IMR-90 (cell line): ENCODE measurements at regions not wholly inside any gene's neighbourhood (a gene's known extent, or its start where the extent isn't known, plus 50 kb on each side); places are given as distances from the start of the nearest gene placed in this dataset.

Source experiments
- ATAC-seq: fragments of 200-7000 bp; cut with Tn5 transposase; 2 replicates; pipeline ENCODE4 v1.9.1; 2020; ENCODE audit warnings: low read depth, mild to moderate bottlenecking, moderate library complexity
- BruUV-seq: library from RNA; stranded (reverse); fragments of 400-500 nt; replicated peaks from 2 replicates; lab custom pipeline; 2021; lab: Mats Ljungman, UMichigan
- CTCF ChIA-PET: fragments of 300-600 bp; formaldehyde crosslinking; extraction: SDS; loops from one replicate; lab custom pipeline; 2021; ENCODE audit warnings: antibody characterized with exemption; lab: Yijun Ruan, JAX
- POLR2A ChIA-PET: fragments of 300-600 bp; sonication (Branson Sonifier 250); formaldehyde crosslinking; loops from one replicate; lab custom pipeline; 2022; ENCODE audit warnings: antibody characterized with exemption; ENCODE audit not compliant: unreplicated experiment; lab: Charles Lee
- DNase-seq: peaks from one replicate; pipeline ENCODE4 v3.0.0; 2013
- H2AFZ ChIP-seq: replicated peaks from 2 replicates; pipeline ENCODE3; 2013; ENCODE audit warnings: low read length, mild to moderate bottlenecking; ENCODE audit not compliant: poor library complexity
- H2AK5ac ChIP-seq: 2 replicates; pipeline ENCODE4 v1.6.1; 2013; ENCODE audit warnings: low read depth, low read length, inconsistent platforms
- H2AK9ac ChIP-seq: replicated peaks from 2 replicates; pipeline ENCODE3; 2013; ENCODE audit warnings: mild to moderate bottlenecking, low read depth, low read length, moderate library complexity; ENCODE audit not compliant: poor library complexity
- H2BK120ac ChIP-seq: 2 replicates; pipeline ENCODE4 v1.6.1; 2013; ENCODE audit warnings: low read depth, low read length, inconsistent platforms
- H2BK15ac ChIP-seq: 3 replicates; pipeline ENCODE4 v1.6.1; 2013; ENCODE audit warnings: low read depth, low read length, inconsistent platforms
- H2BK20ac ChIP-seq: 2 replicates; pipeline ENCODE4 v1.6.1; 2013; ENCODE audit warnings: low read depth, mild to moderate bottlenecking, inconsistent platforms, low read length, moderate library complexity
- H2BK5ac ChIP-seq: 2 replicates; pipeline ENCODE4 v1.6.1; 2013; ENCODE audit warnings: mild to moderate bottlenecking, low read depth, low read length, inconsistent platforms; ENCODE audit not compliant: poor library complexity, severe bottlenecking
- H3K14ac ChIP-seq: replicated peaks from 2 replicates; pipeline ENCODE4 v1.6.1; 2013; ENCODE audit warnings: low read depth, low read length, inconsistent platforms
- H3K18ac ChIP-seq: 2 replicates; pipeline ENCODE4 v1.6.1; 2013; ENCODE audit warnings: low read depth, low read length, control low read depth
- H3K23ac ChIP-seq: 2 replicates; pipeline ENCODE4 v1.6.1; 2013; ENCODE audit warnings: low read depth, low read length, inconsistent platforms
- H3K27ac ChIP-seq: 2 replicates; pipeline ENCODE4 v1.5.1; 2013; ENCODE audit warnings: mild to moderate bottlenecking, control low read depth, low read length; ENCODE audit not compliant: insufficient read depth
- H3K27me3 ChIP-seq: 2 replicates; pipeline ENCODE4 v1.6.1; 2013; ENCODE audit warnings: low read length; ENCODE audit not compliant: control insufficient read depth, insufficient read depth
- H3K36me3 ChIP-seq: 2 replicates; pipeline ENCODE4 v1.6.1; 2013; ENCODE audit warnings: low read length, mixed read lengths; ENCODE audit not compliant: control insufficient read depth, insufficient read depth
- H3K4ac ChIP-seq: 2 replicates; pipeline ENCODE4 v1.6.1; 2013; ENCODE audit warnings: low read depth, low read length, inconsistent platforms
- H3K4me1 ChIP-seq: 2 replicates; pipeline ENCODE4 v1.6.1; 2013; ENCODE audit warnings: low read length, mixed read lengths; ENCODE audit not compliant: control insufficient read depth, insufficient read depth
- H3K4me2 ChIP-seq: 2 replicates; pipeline ENCODE4 v1.6.1; 2013; ENCODE audit warnings: low read depth, mild to moderate bottlenecking, control low read depth, low read length, moderate library complexity
- H3K4me3 ChIP-seq: 2 replicates; pipeline ENCODE4 v1.5.1; 2013; ENCODE audit warnings: low read depth, mild to moderate bottlenecking, control low read depth, low read length, moderate library complexity; ENCODE audit not compliant: insufficient read depth
- H3K56ac ChIP-seq: 2 replicates; pipeline ENCODE4 v1.6.1; 2013; ENCODE audit warnings: low read length, inconsistent platforms; ENCODE audit not compliant: insufficient read depth; ENCODE audit errors: extremely low read depth
- H3K79me1 ChIP-seq, 2 experiments: 2 replicates each; pipeline ENCODE4 v1.6.1; 2013; ENCODE audit warnings: low read length in 2 of 2, inconsistent platforms in 1 of 2, low read depth in 1 of 2
- H3K9ac ChIP-seq: 2 replicates; pipeline ENCODE4 v1.6.1; 2013; ENCODE audit warnings: low read depth, low read length, control low read depth
- H3K9me1 ChIP-seq: 2 replicates; pipeline ENCODE4 v1.6.1; 2013; ENCODE audit warnings: low read length, inconsistent platforms; ENCODE audit not compliant: insufficient read depth
- H3K9me3 ChIP-seq: 2 replicates; pipeline ENCODE4 v1.6.1; 2013; ENCODE audit warnings: low read length; ENCODE audit not compliant: control insufficient read depth, insufficient read depth
- H4K20me1 ChIP-seq: 2 replicates; pipeline ENCODE4 v1.6.1; 2013; ENCODE audit warnings: low read length, inconsistent platforms; ENCODE audit not compliant: insufficient read depth
- H4K5ac ChIP-seq: 2 replicates; pipeline ENCODE4 v1.6.1; 2013; ENCODE audit warnings: mild to moderate bottlenecking, low read depth, low read length, control low read depth
- H4K8ac ChIP-seq, 2 experiments: 2 replicates each; pipeline ENCODE4 v1.6.1; 2013; ENCODE audit warnings: low read depth in 2 of 2, low read length in 2 of 2, control low read depth in 1 of 2, inconsistent platforms in 1 of 2
- H4K91ac ChIP-seq: 2 replicates; pipeline ENCODE4 v1.6.1; 2013; ENCODE audit warnings: low read depth, low read length, inconsistent platforms; ENCODE audit not compliant: insufficient read depth
- BHLHE40 ChIP-seq: fragments of 150-350 bp; IDR thresholded peaks from 2 replicates; pipeline ENCODE4 v1.6.1; 2016; ENCODE audit warnings: mild to moderate bottlenecking, low read depth, low read length
- CEBPB ChIP-seq: IDR thresholded peaks from 2 replicates; pipeline ENCODE4 v1.6.1; 2012; ENCODE audit warnings: low read depth, low read length, improper control_type of control experiment
- CHD1 ChIP-seq: IDR thresholded peaks from 2 replicates; pipeline ENCODE4 v1.6.1; 2012; ENCODE audit warnings: low read depth, low read length, improper control_type of control experiment
- CTCF ChIP-seq: conservative IDR thresholded peaks from 2 replicates; pipeline ENCODE4 v1.5.1; 2012; ENCODE audit warnings: mild to moderate bottlenecking, low read depth, low read length, improper control_type of control experiment
- ELK1 ChIP-seq: fragments of 150-350 bp; IDR thresholded peaks from 2 replicates; pipeline ENCODE4 v1.6.1; 2016; ENCODE audit warnings: low read depth, mild to moderate bottlenecking, low read length, moderate library complexity, borderline replicate concordance
- FOS ChIP-seq: fragments of 150-350 bp; IDR thresholded peaks from 2 replicates; pipeline ENCODE4 v1.6.1; 2016; ENCODE audit warnings: low read depth, low read length
- MAFK ChIP-seq: IDR thresholded peaks from 2 replicates; pipeline ENCODE4 v1.6.1; 2012; ENCODE audit warnings: low read depth, low read length, improper control_type of control experiment
- MAZ ChIP-seq: IDR thresholded peaks from 2 replicates; pipeline ENCODE4 v1.6.1; 2012; ENCODE audit warnings: low read depth, mild to moderate bottlenecking, low read length, improper control_type of control experiment, moderate library complexity, borderline replicate concordance
- MXI1 ChIP-seq: IDR thresholded peaks from 2 replicates; pipeline ENCODE4 v1.6.1; 2012; ENCODE audit warnings: low read depth, mild to moderate bottlenecking, low read length, moderate library complexity, borderline replicate concordance
- NFE2L2 ChIP-seq: fragments of 150-350 bp; IDR thresholded peaks from 2 replicates; pipeline ENCODE4 v1.6.1; 2016; ENCODE audit warnings: low read depth, mild to moderate bottlenecking, low read length
- POLR2A ChIP-seq: IDR thresholded peaks from 2 replicates; pipeline ENCODE4 v1.6.1; 2012; ENCODE audit warnings: mild to moderate bottlenecking, low read depth, low read length
- RAD21 ChIP-seq: IDR thresholded peaks from 2 replicates; pipeline ENCODE4 v1.6.1; 2012; ENCODE audit warnings: low read length, improper control_type of control experiment
- RFX5 ChIP-seq: IDR thresholded peaks from 2 replicates; pipeline ENCODE4 v1.8.0; 2012; ENCODE audit warnings: low read depth, mild to moderate bottlenecking, low read length, moderate library complexity
- SMC3 ChIP-seq: fragments of 150-350 bp; IDR thresholded peaks from 2 replicates; pipeline ENCODE4 v1.6.1; 2016; ENCODE audit warnings: low read depth, mild to moderate bottlenecking, antibody characterized with exemption, low read length, moderate library complexity
- USF2 ChIP-seq: fragments of 150-350 bp; IDR thresholded peaks from 2 replicates; pipeline ENCODE4 v1.6.1; 2017; ENCODE audit warnings: mild to moderate bottlenecking, antibody characterized with exemption, low read length, low read depth
- WGBS, 2 experiments: methylation state at CpG; one replicate each; pipeline versions ENCODE4 v1.1.5 to v1.1.7; 2013; ENCODE audit warnings: missing lambda C conversion rate in 2 of 2; ENCODE audit not compliant: insufficient read length in 1 of 2; ENCODE audit errors: extremely low coverage in 2 of 2; 5-methylcytosine and 5-hydroxymethylcytosine counted together
- dilution Hi-C: fragments of 300-500 bp; cut with HindIII; formaldehyde crosslinking; loops from one replicate; pipeline ENCODE4 v1.14.3; 2018; ENCODE audit warnings: low sequenced_read_pairs; ENCODE audit not compliant: unreplicated experiment
- in situ Hi-C: fragments of 300-500 bp; cut with MboI; formaldehyde crosslinking; loops from 3 replicates; pipeline ENCODE4 v1.14.3; 2019; ENCODE audit warnings: low sequenced_read_pairs, inconsistent platforms, mixed read lengths
- intact Hi-C: fragments of 100-400 bp; cut with micrococcal nuclease; formaldehyde crosslinking; loops from 2 replicates; pipeline ENCODE4 v1.10.0; 2022

GRCh38 chr16:62829084-62829483 is 792.8 kb upstream of the CDH8 start:
- no peak overlapping the region for H4K91ac ChIP-seq
- H3K4me3 ChIP-seq, result no peak overlapping the region
- CTCF ChIA-PET, result no interaction called here
- H3K27me3 ChIP-seq, result no peaks in the 10 kb centered on the region
- no peak for DNase-seq
- H4K5ac ChIP-seq, result no peak overlapping the region
- peaks cover 14% of the 10 kb centered on the region for H3K9me3 ChIP-seq
- no peak overlapping the region for H4K8ac ChIP-seq
- H2BK20ac ChIP-seq, result no peak overlapping the region
- ATAC-seq, result no peak
- no peak overlapping the region for H3K56ac ChIP-seq
- no peaks in the 10 kb centered on the region for H3K79me1 ChIP-seq
- no peak overlapping the region for H2AK9ac ChIP-seq
- H2BK15ac ChIP-seq, result no peak overlapping the region
- H3K23ac ChIP-seq, result no peak overlapping the region
- H3K4me1 ChIP-seq, result no peaks in the 10 kb centered on the region
- dilution Hi-C loops, result no loop called here
- no peak overlapping the region for H2AK5ac ChIP-seq
- no peak overlapping the region for H2BK120ac ChIP-seq
- H3K9me1 ChIP-seq, result no peaks in the 10 kb centered on the region
- intact Hi-C loops, result no loop called here
- no peak overlapping the region for H3K18ac ChIP-seq
- no TSS peak for BruUV-seq
- no CpG with 5 or more reads among the region's 1 CpG for WGBS, 2 experiments
- POLR2A ChIA-PET, result no interaction called here
- no peak overlapping the region for H2BK5ac ChIP-seq
- in situ Hi-C loops, result no loop called here
- H2AFZ ChIP-seq, result no peak overlapping the region
- H3K36me3 ChIP-seq, result no peaks in the 10 kb centered on the region
- no peaks in the 10 kb centered on the region for H4K20me1 ChIP-seq
- no peak overlapping the region for H3K14ac ChIP-seq
- no peak overlapping the region for H3K9ac ChIP-seq
- TF ChIP-seq RFX5, result no peak
- TF ChIP-seq MAFK, result no peak
- TF ChIP-seq USF2, result no peak
- TF ChIP-seq CHD1, result no peak
- TF ChIP-seq NFE2L2, result no peak
- TF ChIP-seq SMC3, result no peak
- TF ChIP-seq BHLHE40, result no peak
- no peak for TF ChIP-seq CEBPB
- TF ChIP-seq MAZ, result no peak
- TF ChIP-seq RAD21, result no peak
- TF ChIP-seq ELK1, result no peak
- TF ChIP-seq CTCF, result no peak
- TF ChIP-seq FOS, result no peak
- no peak for TF ChIP-seq POLR2A
- TF ChIP-seq MXI1, result no peak
- no peak overlapping the region for H3K4me2 ChIP-seq
- no peak overlapping the region for H3K27ac ChIP-seq
- H3K4ac ChIP-seq, result no peak overlapping the region
